ENCODE measurements at regions not wholly inside any gene's neighbourhood (a gene's known extent, or its start where the extent isn't known, plus 50 kb on each side); places are given as distances from the start of the nearest gene placed in this dataset.

- CTCF ChIA-PET, result no interaction called here
- Histone ChIP-seq H3K36me3 (ENCODE audit: control insufficient read depth in 2 of 2, insufficient read depth in 2 of 2, low read length in 1 of 2) (no peaks in the 10 kb centered on the region), H3K4me1 (ENCODE audit: control insufficient read depth, insufficient read depth, low read length) (peaks cover 6% of the 10 kb centered on the region), H2AFZ (ENCODE audit: control insufficient read depth, low read depth, low read length) (no peak overlapping the region), H3K79me2 (ENCODE audit: control insufficient read depth, insufficient read depth, low read length) (no peaks in the 10 kb centered on the region), H3K9me3 (replicated peaks; ENCODE audit: control insufficient read depth, insufficient read depth, low read length) (no peaks in the 10 kb centered on the region; the same call in 2 of the 3 replicates), H3K4me3 (no peak overlapping the region), H4K20me1 (ENCODE audit: control insufficient read depth, insufficient read depth) (no peaks in the 10 kb centered on the region), H3K27ac (ENCODE audit: control insufficient read depth, insufficient read depth) (no peak overlapping the region), H3K27me3 (replicated peaks in 1 of 2; ENCODE audit: control insufficient read depth in 2 of 2, insufficient read depth in 2 of 2, low read length in 1 of 2) (no peaks in the 10 kb centered on the region), H3K9ac (ENCODE audit: control insufficient read depth, insufficient read depth, low read length) (no peak overlapping the region), H3K4me2 (ENCODE audit: control insufficient read depth, insufficient read depth) (no peak overlapping the region)
- intact Hi-C loops (cut with micrococcal nuclease; ENCODE audit: unreplicated experiment) (no loop called here), in situ Hi-C loops (cut with MboI) (no loop called here)
- TF ChIP-seq, protein P1, sequence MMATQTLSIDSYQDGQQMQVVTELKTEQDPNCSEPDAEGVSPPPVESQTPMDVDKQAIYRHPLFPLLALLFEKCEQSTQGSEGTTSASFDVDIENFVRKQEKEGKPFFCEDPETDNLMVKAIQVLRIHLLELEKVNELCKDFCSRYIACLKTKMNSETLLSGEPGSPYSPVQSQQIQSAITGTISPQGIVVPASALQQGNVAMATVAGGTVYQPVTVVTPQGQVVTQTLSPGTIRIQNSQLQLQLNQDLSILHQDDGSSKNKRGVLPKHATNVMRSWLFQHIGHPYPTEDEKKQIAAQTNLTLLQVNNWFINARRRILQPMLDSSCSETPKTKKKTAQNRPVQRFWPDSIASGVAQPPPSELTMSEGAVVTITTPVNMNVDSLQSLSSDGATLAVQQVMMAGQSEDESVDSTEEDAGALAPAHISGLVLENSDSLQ (IDR thresholded peaks at IDR 0.05), result no peak
- TF ChIP-seq, protein P2, sequence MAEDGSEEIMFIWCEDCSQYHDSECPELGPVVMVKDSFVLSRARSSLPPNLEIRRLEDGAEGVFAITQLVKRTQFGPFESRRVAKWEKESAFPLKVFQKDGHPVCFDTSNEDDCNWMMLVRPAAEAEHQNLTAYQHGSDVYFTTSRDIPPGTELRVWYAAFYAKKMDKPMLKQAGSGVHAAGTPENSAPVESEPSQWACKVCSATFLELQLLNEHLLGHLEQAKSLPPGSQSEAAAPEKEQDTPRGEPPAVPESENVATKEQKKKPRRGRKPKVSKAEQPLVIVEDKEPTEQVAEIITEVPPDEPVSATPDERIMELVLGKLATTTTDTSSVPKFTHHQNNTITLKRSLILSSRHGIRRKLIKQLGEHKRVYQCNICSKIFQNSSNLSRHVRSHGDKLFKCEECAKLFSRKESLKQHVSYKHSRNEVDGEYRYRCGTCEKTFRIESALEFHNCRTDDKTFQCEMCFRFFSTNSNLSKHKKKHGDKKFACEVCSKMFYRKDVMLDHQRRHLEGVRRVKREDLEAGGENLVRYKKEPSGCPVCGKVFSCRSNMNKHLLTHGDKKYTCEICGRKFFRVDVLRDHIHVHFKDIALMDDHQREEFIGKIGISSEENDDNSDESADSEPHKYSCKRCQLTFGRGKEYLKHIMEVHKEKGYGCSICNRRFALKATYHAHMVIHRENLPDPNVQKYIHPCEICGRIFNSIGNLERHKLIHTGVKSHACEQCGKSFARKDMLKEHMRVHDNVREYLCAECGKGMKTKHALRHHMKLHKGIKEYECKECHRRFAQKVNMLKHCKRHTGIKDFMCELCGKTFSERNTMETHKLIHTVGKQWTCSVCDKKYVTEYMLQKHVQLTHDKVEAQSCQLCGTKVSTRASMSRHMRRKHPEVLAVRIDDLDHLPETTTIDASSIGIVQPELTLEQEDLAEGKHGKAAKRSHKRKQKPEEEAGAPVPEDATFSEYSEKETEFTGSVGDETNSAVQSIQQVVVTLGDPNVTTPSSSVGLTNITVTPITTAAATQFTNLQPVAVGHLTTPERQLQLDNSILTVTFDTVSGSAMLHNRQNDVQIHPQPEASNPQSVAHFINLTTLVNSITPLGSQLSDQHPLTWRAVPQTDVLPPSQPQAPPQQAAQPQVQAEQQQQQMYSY (CRISPR knock-in tag; IDR thresholded peaks at IDR 0.05), result no peak
- TF ChIP-seq NFYB (IDR thresholded peaks at IDR 0.05; ENCODE audit: insufficient read depth, low read depth, low read length), result 0 out of 2 replicates have a peak, but pooled peaks have one; percentile 11
- RAD21 ChIA-PET (ENCODE audit: unreplicated experiment), result interaction anchor here (1.4 kb wide), 1 partner anchor 10 kb away, joined by 3 read pairs; no protein-coding TSS in a partner anchor
- no TSS peak for BruUV-seq (replicated peaks)
- POLR2A ChIA-PET, result no interaction called here
- no peak for FAIRE-seq
- 14% methylated on average over 4 of the region's 4 CpGs for WGBS (ENCODE audit: insufficient coverage, insufficient replicate concordance, low lambda C conversion rate, missing lambda C conversion rate)
- no peak for ATAC-seq
- SMC1A ChIA-PET (ENCODE audit: uncharacterized antibody, unreplicated experiment), result interaction anchor here (0.7 to 2.1 kb wide), 2 partner anchors 13 to 20 kb away, joined by 3 to 8 read pairs; no protein-coding TSS in a partner anchor
- DNase-seq (ENCODE audit: low read depth, low spot score), result no peak
These were observed 211.0 kb downstream of the ENC1 start for GRCh38 chr5:74429495-74429894.
